ENCODE measurements at regions not wholly inside any gene's neighbourhood (a gene's known extent, or its start where the extent isn't known, plus 50 kb on each side); places are given as distances from the start of the nearest gene placed in this dataset.

DNA sequence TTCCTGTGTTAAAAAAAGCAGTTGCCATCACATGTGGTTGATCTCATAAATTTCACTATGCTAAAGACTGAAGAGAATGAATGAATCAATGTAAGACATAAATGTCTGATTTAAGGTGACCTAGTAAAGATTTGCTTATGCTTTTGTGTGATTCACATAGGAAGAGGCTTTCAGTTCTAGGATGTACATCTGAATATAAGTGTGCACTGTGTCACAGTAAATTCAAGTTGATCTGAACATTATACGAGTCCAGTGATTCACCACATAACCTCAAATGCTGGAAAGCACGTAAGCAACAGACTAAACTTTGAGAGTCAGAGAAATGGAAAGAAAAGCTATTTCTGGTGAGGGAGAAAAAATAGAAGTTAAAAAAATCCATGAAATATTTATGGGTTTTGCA, 567.9 kb downstream of the EPHA5 start:
- DNase-seq (ENCODE audit: low read depth, low spot score) (no peak), ATAC-seq (no peak)
- intact Hi-C loops (cut with micrococcal nuclease): no loop called here
- H3K4me2 ChIP-seq (ENCODE audit: low read length): no peak overlapping the region
- no peaks in the 10 kb centered on the region; the same call in 1 of the 2 replicates for H4K20me1 ChIP-seq (ENCODE audit: insufficient read depth)
- no peaks in the 10 kb centered on the region for H3K79me2 ChIP-seq (ENCODE audit: insufficient read depth, low read length)
- H3K27me3 ChIP-seq (ENCODE audit: insufficient read depth, low read length): no peaks in the 10 kb centered on the region
- no TSS peak for BruUV-seq (replicated peaks)
- CTCF ChIA-PET: no interaction called here
- RAD21 ChIA-PET (ENCODE audit: low non-redundant PET in 1 of 2, low total read pairs in 2 of 2, uncharacterized antibody in 2 of 2, unreplicated experiment in 2 of 2): no interaction called here
- H3K9me2 ChIP-seq (ENCODE audit: insufficient read depth): no peaks in the 10 kb centered on the region
- POLR2A ChIA-PET: no interaction called here
- no peak overlapping the region for H3K4me3 ChIP-seq (replicated peaks in 1 of 2; ENCODE audit: low read depth in 1 of 2, low read length in 2 of 2)
- H3K4me1 ChIP-seq (ENCODE audit: control insufficient read depth in 1 of 2, insufficient read depth in 2 of 2, low read length in 2 of 2): no peaks in the 10 kb centered on the region
- H2AFZ ChIP-seq (ENCODE audit: low read depth, low read length, poor library complexity, severe bottlenecking): no peak overlapping the region
- TF ChIP-seq SRF (IDR thresholded peaks at IDR 0.05; ENCODE audit: low read depth) (no peak), CBX3 (IDR thresholded peaks at IDR 0.05; ENCODE audit: low read depth) (no peak)
- H3K36me3 ChIP-seq (ENCODE audit: control insufficient read depth in 1 of 2, insufficient read depth in 2 of 2, low read length in 2 of 2): no peaks in the 10 kb centered on the region
- H3K9ac ChIP-seq (ENCODE audit: low read length): no peak overlapping the region
- H3K27ac ChIP-seq (ENCODE audit: low read depth, low read length): no peak overlapping the region
- H3K9me3 ChIP-seq (ENCODE audit: control insufficient read depth in 1 of 2, insufficient read depth in 1 of 2, low read depth in 1 of 2, low read length in 2 of 2): peaks cover 5 to 9% of the 10 kb centered on the region in 2 experiments; a peak in 2 of 4 replicates

DNA sequence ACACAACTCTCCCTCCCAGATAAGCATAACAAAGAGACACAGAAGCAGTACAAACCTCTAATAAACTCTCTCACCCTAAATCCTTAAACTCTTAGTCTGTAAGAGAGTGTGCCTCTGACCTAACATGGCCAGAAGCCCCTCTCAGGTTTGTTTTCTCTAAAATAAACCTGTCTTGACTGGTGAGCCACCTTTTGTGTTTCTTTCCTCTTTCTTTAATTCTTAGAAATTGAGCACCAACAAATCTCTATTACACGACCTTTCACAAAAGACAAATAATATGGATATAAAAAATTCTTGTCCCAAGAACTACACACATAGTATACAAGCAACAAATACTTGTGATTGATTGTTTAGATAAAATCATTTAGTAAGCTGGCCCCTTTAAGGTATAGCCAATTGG, 573.7 kb downstream of the EPHA5 start:
- RAD21 ChIA-PET (ENCODE audit: low non-redundant PET in 1 of 2, low total read pairs in 2 of 2, uncharacterized antibody in 2 of 2, unreplicated experiment in 2 of 2): no interaction called here
- BruUV-seq (replicated peaks): no TSS peak
- Histone ChIP-seq H3K27ac (ENCODE audit: low read depth, low read length) (no peak overlapping the region), H2AFZ (ENCODE audit: low read depth, low read length, poor library complexity, severe bottlenecking) (no peak overlapping the region), H3K4me1 (ENCODE audit: control insufficient read depth in 1 of 2, insufficient read depth in 2 of 2, low read length in 2 of 2) (no peaks in the 10 kb centered on the region), H3K4me2 (ENCODE audit: low read length) (no peak overlapping the region), H3K9me2 (ENCODE audit: insufficient read depth) (no peaks in the 10 kb centered on the region), H3K9ac (ENCODE audit: low read length) (no peak overlapping the region), H4K20me1 (ENCODE audit: insufficient read depth) (no peaks in the 10 kb centered on the region; the same call in 1 of the 2 replicates), H3K9me3 (ENCODE audit: control insufficient read depth in 1 of 2, insufficient read depth in 1 of 2, low read depth in 1 of 2, low read length in 2 of 2) (peaks cover 5 to 12% of the 10 kb centered on the region in 2 experiments; a peak in 2 of 4 replicates), H3K4me3 (replicated peaks in 1 of 2; ENCODE audit: low read depth in 1 of 2, low read length in 2 of 2) (no peak overlapping the region), H3K79me2 (ENCODE audit: insufficient read depth, low read length) (no peaks in the 10 kb centered on the region), H3K36me3 (ENCODE audit: control insufficient read depth in 1 of 2, insufficient read depth in 2 of 2, low read length in 2 of 2) (no peaks in the 10 kb centered on the region), H3K27me3 (ENCODE audit: insufficient read depth, low read length) (no peaks in the 10 kb centered on the region)
- CTCF ChIA-PET: no interaction called here
- ATAC-seq (no peak), DNase-seq (ENCODE audit: low read depth, low spot score) (no peak)
- intact Hi-C loops (cut with micrococcal nuclease): no loop called here
- POLR2A ChIA-PET: no interaction called here
- TF ChIP-seq JUND (IDR thresholded peaks at IDR 0.05) (no peak), CBX3 (IDR thresholded peaks at IDR 0.05; ENCODE audit: low read depth) (no peak), EZH2 (IDR thresholded peaks at IDR 0.05) (no peak), TCF7L2 (IDR thresholded peaks at IDR 0.05; ENCODE audit: borderline replicate concordance, extremely low read depth, insufficient read depth, insufficient read length) (no peak), EZH2phosphoT487 (IDR thresholded peaks at IDR 0.05; ENCODE audit: borderline replicate concordance) (no peak), SP1 (IDR thresholded peaks at IDR 0.05; ENCODE audit: low read depth) (no peak), POLR2A (IDR thresholded peaks at IDR 0.05; ENCODE audit: borderline replicate concordance, extremely low read depth, insufficient read depth, insufficient read length) (no peak), ZNF274 (IDR thresholded peaks at IDR 0.05; ENCODE audit: low read depth, low read length) (no peak), RAD21 (IDR thresholded peaks at IDR 0.05; ENCODE audit: low read depth) (no peak), SIN3A (IDR thresholded peaks at IDR 0.05; ENCODE audit: low read depth) (no peak)
- TF ChIP-seq, protein P1, sequence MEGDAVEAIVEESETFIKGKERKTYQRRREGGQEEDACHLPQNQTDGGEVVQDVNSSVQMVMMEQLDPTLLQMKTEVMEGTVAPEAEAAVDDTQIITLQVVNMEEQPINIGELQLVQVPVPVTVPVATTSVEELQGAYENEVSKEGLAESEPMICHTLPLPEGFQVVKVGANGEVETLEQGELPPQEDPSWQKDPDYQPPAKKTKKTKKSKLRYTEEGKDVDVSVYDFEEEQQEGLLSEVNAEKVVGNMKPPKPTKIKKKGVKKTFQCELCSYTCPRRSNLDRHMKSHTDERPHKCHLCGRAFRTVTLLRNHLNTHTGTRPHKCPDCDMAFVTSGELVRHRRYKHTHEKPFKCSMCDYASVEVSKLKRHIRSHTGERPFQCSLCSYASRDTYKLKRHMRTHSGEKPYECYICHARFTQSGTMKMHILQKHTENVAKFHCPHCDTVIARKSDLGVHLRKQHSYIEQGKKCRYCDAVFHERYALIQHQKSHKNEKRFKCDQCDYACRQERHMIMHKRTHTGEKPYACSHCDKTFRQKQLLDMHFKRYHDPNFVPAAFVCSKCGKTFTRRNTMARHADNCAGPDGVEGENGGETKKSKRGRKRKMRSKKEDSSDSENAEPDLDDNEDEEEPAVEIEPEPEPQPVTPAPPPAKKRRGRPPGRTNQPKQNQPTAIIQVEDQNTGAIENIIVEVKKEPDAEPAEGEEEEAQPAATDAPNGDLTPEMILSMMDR (IDR thresholded peaks at IDR 0.05 in 2 of 3, conservative IDR thresholded peaks at IDR 0.05 in 1 of 3; ENCODE audit: borderline replicate concordance in 1 of 3, insufficient read depth in 1 of 3, low read depth in 2 of 3, low read length in 2 of 3): no peak
- TF ChIP-seq, protein P2, sequence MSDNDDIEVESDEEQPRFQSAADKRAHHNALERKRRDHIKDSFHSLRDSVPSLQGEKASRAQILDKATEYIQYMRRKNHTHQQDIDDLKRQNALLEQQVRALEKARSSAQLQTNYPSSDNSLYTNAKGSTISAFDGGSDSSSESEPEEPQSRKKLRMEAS (IDR thresholded peaks at IDR 0.05): no peak
- TF ChIP-seq, protein P3, sequence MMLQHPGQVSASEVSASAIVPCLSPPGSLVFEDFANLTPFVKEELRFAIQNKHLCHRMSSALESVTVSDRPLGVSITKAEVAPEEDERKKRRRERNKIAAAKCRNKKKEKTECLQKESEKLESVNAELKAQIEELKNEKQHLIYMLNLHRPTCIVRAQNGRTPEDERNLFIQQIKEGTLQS (IDR thresholded peaks at IDR 0.05): no peak
- TF ChIP-seq, protein P4, sequence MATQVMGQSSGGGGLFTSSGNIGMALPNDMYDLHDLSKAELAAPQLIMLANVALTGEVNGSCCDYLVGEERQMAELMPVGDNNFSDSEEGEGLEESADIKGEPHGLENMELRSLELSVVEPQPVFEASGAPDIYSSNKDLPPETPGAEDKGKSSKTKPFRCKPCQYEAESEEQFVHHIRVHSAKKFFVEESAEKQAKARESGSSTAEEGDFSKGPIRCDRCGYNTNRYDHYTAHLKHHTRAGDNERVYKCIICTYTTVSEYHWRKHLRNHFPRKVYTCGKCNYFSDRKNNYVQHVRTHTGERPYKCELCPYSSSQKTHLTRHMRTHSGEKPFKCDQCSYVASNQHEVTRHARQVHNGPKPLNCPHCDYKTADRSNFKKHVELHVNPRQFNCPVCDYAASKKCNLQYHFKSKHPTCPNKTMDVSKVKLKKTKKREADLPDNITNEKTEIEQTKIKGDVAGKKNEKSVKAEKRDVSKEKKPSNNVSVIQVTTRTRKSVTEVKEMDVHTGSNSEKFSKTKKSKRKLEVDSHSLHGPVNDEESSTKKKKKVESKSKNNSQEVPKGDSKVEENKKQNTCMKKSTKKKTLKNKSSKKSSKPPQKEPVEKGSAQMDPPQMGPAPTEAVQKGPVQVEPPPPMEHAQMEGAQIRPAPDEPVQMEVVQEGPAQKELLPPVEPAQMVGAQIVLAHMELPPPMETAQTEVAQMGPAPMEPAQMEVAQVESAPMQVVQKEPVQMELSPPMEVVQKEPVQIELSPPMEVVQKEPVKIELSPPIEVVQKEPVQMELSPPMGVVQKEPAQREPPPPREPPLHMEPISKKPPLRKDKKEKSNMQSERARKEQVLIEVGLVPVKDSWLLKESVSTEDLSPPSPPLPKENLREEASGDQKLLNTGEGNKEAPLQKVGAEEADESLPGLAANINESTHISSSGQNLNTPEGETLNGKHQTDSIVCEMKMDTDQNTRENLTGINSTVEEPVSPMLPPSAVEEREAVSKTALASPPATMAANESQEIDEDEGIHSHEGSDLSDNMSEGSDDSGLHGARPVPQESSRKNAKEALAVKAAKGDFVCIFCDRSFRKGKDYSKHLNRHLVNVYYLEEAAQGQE (IDR thresholded peaks at IDR 0.05; ENCODE audit: low read depth): no peak

All from HCT116 (cell line).